Loucy (cell line): ENCODE measurements at regions not wholly inside any gene's neighbourhood (a gene's known extent, or its start where the extent isn't known, plus 50 kb on each side); places are given as distances from the start of the nearest gene placed in this dataset.

Source experiments
- CTCF ChIP-seq: fragments of 200-600 bp; sonication (generic); conservative IDR thresholded peaks from 2 replicates; pipeline ENCODE4 v1.5.1; 2014; ENCODE audit warnings: mild to moderate bottlenecking, antibody characterized with exemption, low read length
- EZH2phosphoT487 ChIP-seq: fragments of 200-600 bp; IDR thresholded peaks from 2 replicates; pipeline ENCODE4 v1.6.1; 2018; ENCODE audit warnings: antibody characterized with exemption, mild to moderate bottlenecking, moderate library complexity, borderline replicate concordance

- TF ChIP-seq EZH2phosphoT487 (no peak), CTCF (no peak)
Observed at GRCh38 chr3:72628065-72628464, 220.2 kb downstream of the SHQ1 start.
